Adrenal gland (tissue), 9 donors: ENCODE measurements at regions not wholly inside any gene's neighbourhood (a gene's known extent, or its start where the extent isn't known, plus 50 kb on each side); places are given as distances from the start of the nearest gene placed in this dataset.

Experiments
- DNase-seq, 7 donors: peaks; one replicate each; pipeline ENCODE4 v3.0.0-alpha.2; 2019 to 2020
- H3K27ac ChIP-seq, 5 donors: fragments of 200-600 bp; sonication (generic) in 4 of 5; 1 replicate in 3 of 5; 2 replicates in 2 of 5; pipeline versions ENCODE4 v1.5.1 to v1.8.0; 2016 to 2020; ENCODE audit warnings: mild to moderate bottlenecking in 1 of 5
- H3K27me3 ChIP-seq: fragments of 200-600 bp; 2 replicates; pipeline ENCODE4 v1.8.0; 2021
- H3K36me3 ChIP-seq, 2 donors: fragments of 200-600 bp; replicated peaks in 1 of 2; 1 replicate in 1 of 2; 2 replicates in 1 of 2; pipeline versions ENCODE4 v1.5.1 to v1.8.0; 2018 to 2022
- H3K4me1 ChIP-seq, 2 donors: fragments of 200-600 bp; replicated peaks in 1 of 2; 1 replicate in 1 of 2; 2 replicates in 1 of 2; pipeline versions ENCODE4 v1.5.1 to v1.8.0; 2018 to 2021
- H3K4me3 ChIP-seq, 4 donors: fragments of 200-600 bp; sonication (generic) in 3 of 4; one replicate each; pipeline ENCODE4 v1.5.1; 2016 to 2018
- H3K9me3 ChIP-seq, 3 donors: fragments of 200-600 bp; sonication (generic) in 1 of 3; replicated peaks in 1 of 3; 1 replicate in 2 of 3; 2 replicates in 1 of 3; pipeline versions ENCODE4 v1.5.1 to v1.8.0; 2016 to 2021
- CTCF ChIP-seq, 6 experiments: fragments of 450-650 bp in 4 of 6; fragments of 200-600 bp in 2 of 6; sonication (generic) in 1 of 6; IDR thresholded peaks; 1 replicate in 5 of 6; 2 replicates in 1 of 6; pipeline versions ENCODE4 v1.5.1 to v1.8.0; 2016 to 2021; ENCODE audit warnings: antibody characterized with exemption in 6 of 6, mild to moderate bottlenecking in 2 of 6, moderate library complexity in 1 of 6
- POLR2A ChIP-seq, 2 donors: fragments of 450-650 bp; IDR thresholded peaks; one replicate each; pipeline ENCODE4 v1.6.1; 2017; ENCODE audit warnings: antibody characterized with exemption in 2 of 2, mild to moderate bottlenecking in 2 of 2, moderate library complexity in 1 of 2
- WGBS, 4 donors: extraction: QIAGEN DNeasy Blood & Tissue Kit in 2 of 4; methylation state at CpG; one replicate each; pipeline versions ENCODE4 v1.1.5 to v1.1.7; 2013 to 2017; 5-methylcytosine and 5-hydroxymethylcytosine counted together
- intact Hi-C, 2 donors: fragments of 100-400 bp; cut with DNase I; formaldehyde crosslinking; loops; one replicate each; pipeline versions ENCODE4 v1.14.1 to v1.15.0; 2022 to 2023
- donor health status: healthy with polysubstance abuse.
- donor health status: Bipolar disorder and iron deficiency.
- donor health status: DM: yes; HTN: yes; CAD: no.
- donor health status: DM: no; HTN: no; CAD: no.
- donor health status: DM: no; HTN: no; CAD: no.

GRCh38 chr17:77001487-77001886, 133.3 kb downstream of the MGAT5B start:
- Histone ChIP-seq H3K27ac (no peak overlapping the region), H3K4me1 (no peaks in the 10 kb centered on the region), H3K36me3 (no peaks in the 10 kb centered on the region), H3K4me3 (no peak overlapping the region), H3K27me3 (peaks cover 4% of the 10 kb centered on the region), H3K9me3 (no peaks in the 10 kb centered on the region)
- intact Hi-C loops, result no loop called here
- 85 to 95% (median 94%) methylated on average over 7 of the region's 7 CpGs for WGBS, 4 donors
- TF ChIP-seq CTCF (IDR thresholded peaks at IDR 0.05) (no peak), POLR2A (IDR thresholded peaks at IDR 0.05) (no peak)
- no peak for DNase-seq

GRCh38 chr17:77002103-77003045, 134.2 kb downstream of the MGAT5B start:
- H3K27me3 ChIP-seq, result peaks cover 4% of the 10 kb centered on the region
- no peak for TF ChIP-seq POLR2A (IDR thresholded peaks at IDR 0.05)
- no peak for TF ChIP-seq CTCF (IDR thresholded peaks at IDR 0.05)

GRCh38 chr17:77003699-77004098, 135.5 kb downstream of the MGAT5B start:
- H3K27me3 ChIP-seq, result peaks cover 4% of the 10 kb centered on the region
- intact Hi-C loops, result no loop called here
- WGBS, 4 donors, result 88 to 95% (median 92%) methylated on average over 2 of the region's 2 CpGs
- H3K27ac ChIP-seq, result no peak overlapping the region
- no peak for DNase-seq
- no peak for TF ChIP-seq POLR2A (IDR thresholded peaks at IDR 0.05)
- no peak for TF ChIP-seq CTCF (IDR thresholded peaks at IDR 0.05)
- no peaks in the 10 kb centered on the region for H3K9me3 ChIP-seq
- no peaks in the 10 kb centered on the region for H3K36me3 ChIP-seq
- no peak overlapping the region for H3K4me3 ChIP-seq
- no peaks in the 10 kb centered on the region for H3K4me1 ChIP-seq

More at GRCh38 chr17:77002103-77003045, 134.2 kb downstream of the MGAT5B start:
- Histone ChIP-seq H3K4me1 (no peaks in the 10 kb centered on the region), H3K4me3 (no peak overlapping the region), H3K36me3 (no peaks in the 10 kb centered on the region), H3K27ac (no peak overlapping the region), H3K9me3 (no peaks in the 10 kb centered on the region)
- 49 to 57% (median 53%) methylated on average over 21 to 23 of the region's 23 CpGs for WGBS, 4 donors
- intact Hi-C loops, result no loop called here
- peak in 1 of 7 donors; percentile 29 for DNase-seq

- no peaks in the 10 kb centered on the region for H3K36me3 ChIP-seq
- no peak for DNase-seq
- H3K4me3 ChIP-seq, result no peak overlapping the region
- H3K27me3 ChIP-seq, result peaks cover 11% of the 10 kb centered on the region
- no peaks in the 10 kb centered on the region for H3K4me1 ChIP-seq
- H3K9me3 ChIP-seq, result peaks cover 0 to 5% (median 0%) of the 10 kb centered on the region in 3 donors
- no peak for TF ChIP-seq POLR2A (IDR thresholded peaks at IDR 0.05)
- TF ChIP-seq CTCF (IDR thresholded peaks at IDR 0.05), result no peak
- WGBS, 4 donors, result 48 to 60% (median 54%) methylated on average over 6 to 20 of the region's 20 CpGs
- intact Hi-C loops, result no loop called here
- H3K27ac ChIP-seq, result no peak overlapping the region
Observed at GRCh38 chr17:77006971-77007649, 133.7 kb upstream of the SEC14L1 start.
